GM21723 (cell line): ENCODE measurements at regions not wholly inside any gene's neighbourhood (a gene's known extent, or its start where the extent isn't known, plus 50 kb on each side); places are given as distances from the start of the nearest gene placed in this dataset.

Source experiments
- ATAC-seq: cut with Tn5 transposase; IDR thresholded peaks from one replicate; pipeline ENCODE4 v1.9.1; 2021; ENCODE audit warnings: mild to moderate bottlenecking, moderate library complexity; ENCODE audit not compliant: unreplicated experiment

DNA sequence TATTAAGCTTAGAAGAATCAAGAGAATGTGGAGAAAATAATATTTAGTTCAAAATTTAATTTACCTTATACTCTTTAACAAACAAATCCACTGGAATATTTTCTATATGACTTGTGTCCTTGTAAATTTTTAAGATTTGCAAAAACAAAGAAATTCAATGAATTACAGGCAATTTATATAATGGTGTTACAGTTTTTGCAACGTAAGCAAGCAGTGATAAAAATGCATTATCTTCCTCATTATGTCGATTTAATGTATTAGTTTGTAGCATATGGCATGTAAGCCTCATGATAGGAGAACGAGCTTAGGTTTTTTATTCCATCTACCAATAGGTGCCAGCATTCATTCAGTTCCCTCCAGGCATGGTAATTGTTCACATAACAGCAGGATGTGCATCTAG is 100.0 kb upstream of the PCDH9 start:
- no peak for ATAC-seq

- ATAC-seq, result no peak
These were observed 98.8 kb upstream of the PCDH9 start for GRCh38 chr13:67328895-67329294.

DNA sequence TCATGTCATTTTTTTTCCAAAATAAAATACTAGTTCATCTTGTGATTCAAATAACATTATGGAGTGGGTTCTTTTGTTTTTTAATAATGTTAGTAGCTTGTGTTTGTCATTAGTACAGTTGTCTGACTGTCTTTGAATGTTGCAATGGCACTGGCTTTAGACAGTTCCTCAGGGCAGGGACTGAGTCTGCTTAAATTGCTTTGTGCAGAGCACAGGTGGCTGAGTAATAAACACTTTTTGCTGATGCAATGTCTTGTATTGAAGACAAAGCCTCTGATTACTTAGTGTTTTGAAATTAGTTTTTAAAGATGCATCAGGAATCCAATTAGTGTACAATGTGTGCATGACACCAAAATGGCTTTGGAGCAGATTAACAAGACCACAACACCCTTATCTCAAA is 88.7 kb upstream of the PCDH9 start:
- ATAC-seq, result no peak

DNA sequence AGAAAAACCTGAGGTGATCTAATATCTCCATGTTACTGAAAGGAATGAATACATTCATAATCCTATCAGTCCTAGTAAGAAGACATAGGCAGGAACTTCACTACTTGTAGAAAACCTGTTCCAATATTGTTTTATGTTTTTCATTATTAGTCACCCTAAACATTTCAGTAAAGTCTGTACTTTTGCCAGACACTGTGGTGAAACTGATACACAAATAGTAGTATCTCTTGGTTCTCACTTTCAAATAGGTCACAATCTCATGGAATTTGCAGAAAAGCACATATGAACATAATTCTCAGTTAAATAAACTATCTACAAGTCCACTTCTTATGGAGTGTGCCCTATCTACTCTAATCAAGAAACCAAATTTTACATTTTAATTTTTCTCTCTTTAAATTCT is 88.3 kb upstream of the PCDH9 start:
- no peak for ATAC-seq

DNA sequence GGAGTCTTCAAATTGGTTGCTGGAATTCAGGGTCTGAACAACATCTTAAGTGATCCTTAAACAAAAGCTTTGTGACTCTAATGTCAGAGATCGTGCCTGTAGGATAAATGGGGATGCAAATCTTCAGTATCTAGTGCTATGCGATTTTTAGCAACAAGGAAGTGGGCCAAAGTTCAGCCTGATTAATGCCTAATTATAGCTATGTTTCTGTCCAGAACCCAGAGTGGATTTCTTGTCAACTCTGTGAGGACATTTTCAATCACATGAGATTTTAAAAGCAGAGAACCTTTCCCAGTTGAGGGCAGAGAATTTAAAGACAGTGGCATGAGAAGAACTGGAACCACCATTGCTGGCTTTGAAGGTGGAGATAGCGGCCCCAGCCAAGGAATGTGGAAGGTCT is 84.3 kb upstream of the PCDH9 start:
- no peak for ATAC-seq

DNA sequence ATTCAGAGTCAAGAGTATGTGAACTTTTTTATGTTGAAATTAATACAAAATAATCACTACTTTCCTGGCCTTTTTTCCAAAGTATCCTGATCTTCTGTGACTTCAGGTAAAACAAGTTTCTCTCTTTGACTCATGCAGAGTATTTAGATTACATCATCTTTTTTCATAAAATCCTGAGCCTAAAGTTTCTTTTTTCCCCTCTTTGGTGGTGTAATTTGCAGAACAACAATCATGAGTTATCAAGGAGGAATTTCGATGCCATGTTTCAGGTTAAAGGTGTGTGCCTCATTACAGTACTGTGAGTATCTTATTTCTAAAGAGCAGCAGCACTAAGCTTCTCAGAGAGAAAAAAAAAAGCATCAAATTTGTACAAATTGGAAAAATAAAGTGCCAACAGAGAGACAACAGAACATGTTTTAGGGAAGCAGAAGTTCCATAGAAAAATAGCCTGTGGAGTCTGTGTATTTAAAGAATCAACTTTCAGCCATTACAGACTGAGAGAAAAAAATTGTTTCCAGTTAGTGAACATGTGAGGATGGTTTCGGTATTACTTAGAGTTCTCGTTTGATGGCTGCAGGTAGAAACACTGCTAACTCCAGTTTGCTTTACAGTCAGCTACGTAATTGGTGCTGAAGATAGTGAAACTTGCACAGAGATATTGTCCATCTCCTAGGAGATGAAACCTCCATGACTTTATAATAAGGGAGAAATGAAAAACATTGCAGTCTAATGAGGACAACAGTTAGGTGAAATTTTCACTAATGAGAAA is 78.1 kb upstream of the PCDH9 start:
- ATAC-seq, result no peak

DNA sequence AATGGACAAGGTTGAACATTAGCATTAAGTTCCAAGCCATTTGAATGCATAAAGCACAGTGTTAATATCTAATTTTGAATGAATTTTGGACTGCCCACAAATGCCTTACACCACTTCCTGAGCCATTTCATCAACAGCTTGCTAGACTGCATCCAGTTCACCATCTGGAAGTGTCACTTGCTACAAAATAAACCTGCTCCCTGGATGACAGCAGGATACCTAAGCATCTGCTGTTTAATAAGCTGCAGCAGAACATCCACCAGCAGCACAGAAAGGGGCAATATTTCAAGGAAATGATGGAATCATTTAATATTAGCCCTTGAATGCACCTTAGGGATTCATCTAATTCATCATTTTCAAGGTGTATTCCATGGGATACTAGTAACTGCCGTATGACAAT is 76.6 kb upstream of the PCDH9 start:
- ATAC-seq, result no peak

- no peak for ATAC-seq
These were observed 73.7 kb upstream of the PCDH9 start for GRCh38 chr13:67303661-67304333.

- ATAC-seq, result no peak
These were observed 69.6 kb upstream of the PCDH9 start for GRCh38 chr13:67299751-67300150.

GRCh38 chr13:67299072-67299635 is 69.0 kb upstream of the PCDH9 start:
- ATAC-seq, result no peak

GRCh38 chr13:67298297-67298696 is 68.2 kb upstream of the PCDH9 start:
- no peak for ATAC-seq

- ATAC-seq, result no peak
These were observed 66.4 kb upstream of the PCDH9 start for GRCh38 chr13:67296511-67296910.

DNA sequence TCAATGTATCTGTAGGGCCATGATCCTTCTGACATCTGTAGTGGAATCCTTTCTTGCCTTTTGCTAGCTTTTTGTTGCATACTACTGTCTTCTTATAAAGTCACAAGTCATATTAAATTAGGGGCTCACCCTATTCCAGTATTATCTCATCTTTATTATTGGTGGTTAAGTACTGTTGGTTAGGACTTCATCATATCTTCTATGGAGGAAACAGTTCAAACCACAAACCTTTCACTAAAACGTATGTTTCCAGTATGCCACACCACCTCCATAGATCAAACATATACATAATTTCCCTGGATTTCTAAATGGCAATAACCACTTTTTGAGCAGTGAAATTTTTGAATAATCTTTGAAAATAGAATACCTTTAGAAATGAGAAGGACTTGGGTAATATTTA is 62.8 kb upstream of the PCDH9 start:
- no peak for ATAC-seq

- ATAC-seq, result no peak
These were observed 55.5 kb upstream of the PCDH9 start for GRCh38 chr13:67285611-67286010.

DNA sequence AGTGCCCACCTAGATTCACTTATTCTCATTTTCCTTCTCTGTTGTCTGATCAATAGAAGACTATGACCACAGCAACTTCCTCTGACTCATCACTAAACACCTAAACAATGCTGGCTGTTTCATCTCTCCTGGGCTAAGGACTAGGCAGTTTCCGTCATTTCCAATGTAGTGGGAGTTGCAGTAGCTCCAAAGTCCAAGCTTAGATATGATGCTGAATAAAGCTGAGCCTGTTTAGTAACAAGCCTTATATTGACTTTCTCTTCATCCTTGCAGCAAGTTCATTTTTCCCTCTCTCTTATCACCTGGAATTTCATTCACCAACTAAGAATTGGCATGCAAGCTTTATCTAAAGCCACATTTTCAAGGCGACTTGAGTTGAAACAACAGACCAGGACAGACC is 53.5 kb upstream of the PCDH9 start:
- ATAC-seq, result no peak

- no peak for ATAC-seq
These were observed 51.3 kb upstream of the PCDH9 start for GRCh38 chr13:67281466-67281865.
